Skeletal muscle satellite cell (primary cell): ENCODE measurements at regions not wholly inside any gene's neighbourhood (a gene's known extent, or its start where the extent isn't known, plus 50 kb on each side); places are given as distances from the start of the nearest gene placed in this dataset.

ENCODE experiments used
- H3K27me3 ChIP-seq: 2 replicates; pipeline ENCODE4 v1.7.0; 2013; ENCODE audit warnings: low read length; ENCODE audit not compliant: control insufficient read depth, insufficient read depth
- H3K36me3 ChIP-seq: 2 replicates; pipeline ENCODE4 v1.7.0; 2013; ENCODE audit warnings: mild to moderate bottlenecking, control low read depth, low read length; ENCODE audit not compliant: insufficient read depth
- H3K4me1 ChIP-seq: 2 replicates; pipeline ENCODE4 v1.7.0; 2013; ENCODE audit warnings: low read length; ENCODE audit not compliant: control insufficient read depth, insufficient read depth
- H3K4me2 ChIP-seq: 2 replicates; pipeline ENCODE4 v1.7.0; 2013; ENCODE audit warnings: mild to moderate bottlenecking, low read length
- H3K4me3 ChIP-seq: 2 replicates; pipeline ENCODE4 v1.7.0; 2013; ENCODE audit warnings: low read length
- H3K9ac ChIP-seq: 2 replicates; pipeline ENCODE4 v1.7.0; 2013; ENCODE audit warnings: mild to moderate bottlenecking, low read depth, low read length, moderate library complexity
- H3K9me3 ChIP-seq: replicated peaks from 2 replicates; pipeline ENCODE4 v1.7.0; 2013; ENCODE audit warnings: mild to moderate bottlenecking, control low read depth, low read length

DNA sequence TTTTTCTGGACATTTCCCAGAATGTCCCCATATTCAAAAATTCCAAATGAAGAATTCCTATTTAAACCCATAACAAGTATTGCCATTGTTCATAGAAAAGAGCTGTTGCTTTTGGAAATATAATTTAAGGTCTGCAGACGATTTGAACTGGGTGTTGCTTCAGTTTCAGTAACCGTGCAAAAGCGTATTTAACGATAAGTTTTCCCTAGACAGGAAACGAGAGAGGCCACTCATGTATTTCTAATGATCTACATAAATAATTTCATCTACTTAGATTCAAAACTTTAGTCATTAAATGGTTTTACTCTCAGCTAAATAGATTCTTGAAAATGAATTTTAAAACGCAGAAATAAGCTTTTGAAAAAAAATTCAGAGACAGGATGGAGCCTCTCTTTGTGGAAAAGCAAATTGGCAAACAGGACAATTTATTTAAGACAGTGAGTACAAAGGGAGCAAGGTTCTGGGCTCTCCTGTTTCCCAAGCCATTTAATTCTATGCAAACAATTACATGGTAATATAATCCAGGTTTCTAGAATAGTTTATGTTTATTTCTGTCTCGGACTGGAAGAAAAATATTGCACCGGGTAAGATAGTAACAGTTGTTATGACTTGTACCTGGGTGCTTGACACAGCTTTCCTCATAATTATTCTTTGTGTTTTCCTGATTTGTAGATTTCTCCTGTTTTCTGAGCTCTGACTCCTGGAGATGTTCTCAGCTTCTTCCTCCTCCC is 263.0 kb downstream of the BAMBI start:
- Histone ChIP-seq H3K4me1 (no peaks in the 10 kb centered on the region), H3K9ac (no peak overlapping the region), H3K9me3 (peaks cover 4% of the 10 kb centered on the region), H3K4me3 (no peak overlapping the region), H3K27me3 (peaks cover 20% of the 10 kb centered on the region), H3K4me2 (peak overlapping the region; percentile 19), H3K36me3 (no peaks in the 10 kb centered on the region)

GRCh38 chr10:28942012-28942411 is 264.7 kb downstream of the BAMBI start:
- Histone ChIP-seq H3K4me1 (peaks cover 11% of the 10 kb centered on the region), H3K4me3 (no peak overlapping the region), H3K36me3 (no peaks in the 10 kb centered on the region), H3K27me3 (peaks cover 20% of the 10 kb centered on the region), H3K4me2 (no peak overlapping the region), H3K9me3 (peaks cover 4% of the 10 kb centered on the region), H3K9ac (no peak overlapping the region)

DNA sequence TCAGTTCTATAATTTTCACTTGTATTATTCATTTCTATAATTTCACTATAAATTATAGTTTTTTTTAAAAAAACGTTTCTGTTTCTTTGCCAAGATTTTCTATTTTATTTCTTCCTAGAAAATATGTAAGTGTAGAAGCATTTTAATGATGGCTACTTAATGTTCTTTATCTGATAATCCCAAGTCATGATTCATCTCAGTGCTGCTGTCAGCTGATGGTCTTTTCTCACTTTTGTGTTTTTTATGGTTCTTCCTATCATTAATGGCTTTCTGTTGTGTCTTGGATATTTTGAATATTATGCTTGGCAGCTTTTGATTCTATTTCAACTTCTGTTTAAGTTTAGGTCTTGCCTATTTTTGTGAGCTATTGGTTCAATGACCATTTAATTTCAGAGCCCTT is 268.6 kb downstream of the BAMBI start:
- H3K4me3 ChIP-seq, result no peak overlapping the region
- H3K9ac ChIP-seq, result peak overlapping the region; percentile 45
- H3K4me2 ChIP-seq, result peak overlapping the region; percentile 39
- H3K9me3 ChIP-seq, result peaks cover 4% of the 10 kb centered on the region
- H3K27me3 ChIP-seq, result no peaks in the 10 kb centered on the region
- H3K4me1 ChIP-seq, result peaks cover 15% of the 10 kb centered on the region
- H3K36me3 ChIP-seq, result no peaks in the 10 kb centered on the region

DNA sequence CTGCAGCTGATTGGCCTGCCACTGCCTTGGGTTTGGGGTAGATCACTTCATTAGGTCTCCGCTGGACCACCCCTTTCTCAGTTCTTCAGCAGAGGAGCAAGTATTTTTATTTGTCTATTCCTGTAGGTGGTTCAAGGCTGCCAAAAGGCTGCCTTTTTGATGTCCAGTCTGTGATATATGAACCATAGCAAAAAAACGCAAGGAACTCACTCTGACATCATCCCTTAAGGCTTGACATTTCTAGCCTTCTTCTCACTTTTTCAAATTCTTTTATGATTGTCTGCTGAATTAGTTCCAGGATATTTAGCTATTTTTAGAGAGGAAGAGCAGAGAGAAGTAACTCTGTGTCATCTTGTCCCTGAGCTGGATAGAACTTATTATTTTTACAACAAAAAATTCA is 269.2 kb downstream of the BAMBI start:
- H3K9me3 ChIP-seq, result peaks cover 4% of the 10 kb centered on the region
- no peak overlapping the region for H3K4me3 ChIP-seq
- H3K9ac ChIP-seq, result peak overlapping the region; percentile 45
- H3K4me1 ChIP-seq, result peaks cover 15% of the 10 kb centered on the region
- peak overlapping the region; percentile 39 for H3K4me2 ChIP-seq
- H3K36me3 ChIP-seq, result no peaks in the 10 kb centered on the region
- no peaks in the 10 kb centered on the region for H3K27me3 ChIP-seq

DNA sequence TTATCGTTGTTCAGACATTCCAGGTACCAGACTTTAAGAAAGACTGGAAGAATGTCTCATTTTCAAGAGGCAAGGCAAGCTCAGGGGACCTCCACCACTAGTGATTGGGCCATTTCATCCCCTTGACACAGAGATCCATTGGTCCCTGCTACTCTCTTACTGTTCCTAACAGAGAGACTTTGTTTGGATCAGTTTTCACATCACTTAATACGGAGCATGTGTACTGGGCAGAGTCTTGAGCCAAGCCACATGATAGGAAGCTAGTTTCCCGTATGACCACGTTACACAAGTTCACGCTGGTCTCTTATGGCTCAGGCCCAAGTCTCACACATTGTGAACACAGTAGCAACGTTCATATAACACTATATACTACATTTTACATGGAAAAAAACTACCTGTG is 269.9 kb downstream of the BAMBI start:
- Histone ChIP-seq H3K27me3 (no peaks in the 10 kb centered on the region), H3K4me1 (peaks cover 15% of the 10 kb centered on the region), H3K4me3 (no peak overlapping the region), H3K36me3 (no peaks in the 10 kb centered on the region), H3K9ac (no peak overlapping the region), H3K9me3 (peaks cover 4% of the 10 kb centered on the region), H3K4me2 (no peak overlapping the region)

- H3K36me3 ChIP-seq, result no peaks in the 10 kb centered on the region
- peaks cover 15% of the 10 kb centered on the region for H3K4me1 ChIP-seq
- H3K4me2 ChIP-seq, result no peak overlapping the region
- H3K4me3 ChIP-seq, result no peak overlapping the region
- no peak overlapping the region for H3K9ac ChIP-seq
- peaks cover 4% of the 10 kb centered on the region for H3K9me3 ChIP-seq
- H3K27me3 ChIP-seq, result no peaks in the 10 kb centered on the region
Observed at GRCh38 chr10:28948046-28948445, 270.7 kb downstream of the BAMBI start.

- Histone ChIP-seq H3K9me3 (no peaks in the 10 kb centered on the region), H3K4me1 (peaks cover 15% of the 10 kb centered on the region)
Observed at GRCh38 chr10:28949005-28950004, 272.0 kb downstream of the BAMBI start.

DNA sequence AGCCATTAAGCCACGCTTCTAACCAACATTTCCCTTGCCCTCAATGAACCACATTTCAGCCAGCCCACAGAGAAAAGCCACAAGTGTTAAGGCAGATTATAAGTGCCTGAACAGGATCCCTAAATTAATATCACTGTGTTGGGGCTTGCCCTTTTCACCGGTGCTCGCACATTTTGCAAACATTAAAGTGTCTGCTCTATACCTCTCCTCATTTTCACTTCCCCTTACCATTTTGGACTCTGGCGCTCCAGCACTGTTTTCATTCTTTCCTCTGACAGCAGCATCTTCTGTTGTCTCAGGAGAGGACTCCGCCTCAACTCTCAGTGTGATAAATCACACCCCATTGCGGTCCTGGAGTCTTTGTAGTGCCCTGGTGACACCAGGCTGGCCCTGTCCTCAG is 274.2 kb downstream of the BAMBI start:
- no peaks in the 10 kb centered on the region for H3K36me3 ChIP-seq
- no peak overlapping the region for H3K9ac ChIP-seq
- H3K27me3 ChIP-seq, result no peaks in the 10 kb centered on the region
- H3K4me1 ChIP-seq, result peaks cover 9% of the 10 kb centered on the region
- no peak overlapping the region for H3K4me2 ChIP-seq
- no peak overlapping the region for H3K4me3 ChIP-seq
- no peaks in the 10 kb centered on the region for H3K9me3 ChIP-seq

More at GRCh38 chr10:28949005-28950004, 272.0 kb downstream of the BAMBI start:
- no peak overlapping the region for H3K4me2 ChIP-seq
- no peak overlapping the region for H3K4me3 ChIP-seq
- H3K36me3 ChIP-seq, result no peaks in the 10 kb centered on the region
- no peaks in the 10 kb centered on the region for H3K27me3 ChIP-seq
- H3K9ac ChIP-seq, result no peak overlapping the region

DNA sequence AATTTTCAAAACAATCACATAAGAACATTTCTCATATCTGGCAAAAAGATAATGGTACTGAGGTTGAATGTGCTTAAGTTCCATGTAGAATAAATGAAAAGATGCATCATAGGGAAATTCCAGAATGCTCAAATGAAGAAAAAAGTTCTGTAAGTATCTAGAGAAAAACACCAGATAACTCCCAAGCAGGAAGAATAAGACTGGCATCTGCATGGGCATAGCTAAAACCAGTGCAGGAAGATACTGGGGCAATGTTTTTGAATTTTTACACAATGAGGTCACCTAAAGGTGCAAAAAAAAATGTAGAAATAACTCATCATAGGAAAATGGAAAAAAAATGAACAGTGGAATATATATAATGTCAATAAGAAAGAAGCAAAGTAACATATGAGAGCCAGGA is 275.2 kb downstream of the BAMBI start:
- Histone ChIP-seq H3K4me2 (no peak overlapping the region), H3K36me3 (no peaks in the 10 kb centered on the region), H3K9ac (no peak overlapping the region), H3K4me1 (no peaks in the 10 kb centered on the region), H3K9me3 (no peaks in the 10 kb centered on the region), H3K4me3 (no peak overlapping the region), H3K27me3 (no peaks in the 10 kb centered on the region)

DNA sequence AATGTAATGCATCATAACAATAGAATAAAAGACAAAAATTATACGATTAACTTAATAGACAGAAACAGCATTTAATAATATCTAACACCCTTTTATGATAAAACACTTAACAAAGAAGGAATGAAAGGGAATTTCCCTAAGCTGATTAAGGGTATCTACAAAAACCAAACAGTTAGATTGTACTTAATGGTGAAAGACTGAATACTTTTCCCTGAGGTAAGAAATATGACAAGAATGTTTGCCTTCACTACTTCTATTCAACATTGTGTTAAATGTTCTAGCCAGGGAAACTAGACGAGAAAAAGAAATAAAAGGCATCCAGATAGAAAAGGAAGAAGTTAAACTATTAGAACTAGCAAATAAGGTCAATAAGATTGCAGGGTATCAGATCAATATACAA is 276.9 kb downstream of the BAMBI start:
- Histone ChIP-seq H3K9ac (no peak overlapping the region), H3K36me3 (no peaks in the 10 kb centered on the region), H3K27me3 (no peaks in the 10 kb centered on the region), H3K4me2 (no peak overlapping the region), H3K4me1 (no peaks in the 10 kb centered on the region), H3K4me3 (no peak overlapping the region), H3K9me3 (no peaks in the 10 kb centered on the region)

GRCh38 chr10:28958468-28958867 is 281.1 kb downstream of the BAMBI start:
- no peak overlapping the region for H3K9ac ChIP-seq
- no peaks in the 10 kb centered on the region for H3K36me3 ChIP-seq
- no peaks in the 10 kb centered on the region for H3K4me1 ChIP-seq
- no peak overlapping the region for H3K4me2 ChIP-seq
- no peak overlapping the region for H3K4me3 ChIP-seq
- H3K27me3 ChIP-seq, result no peaks in the 10 kb centered on the region
- H3K9me3 ChIP-seq, result no peaks in the 10 kb centered on the region
